ENCODE measurements at regions not wholly inside any gene's neighbourhood (a gene's known extent, or its start where the extent isn't known, plus 50 kb on each side); places are given as distances from the start of the nearest gene placed in this dataset.

GRCh38 chr14:51173863-51174262 lies 66.2 kb upstream of the TMX1 start:
- Histone ChIP-seq H3K4me3 (no peak overlapping the region), H3K36me3 (replicated peaks in 1 of 2) (no peaks in the 10 kb centered on the region), H3K9me3 (replicated peaks in 1 of 3) (no peaks in the 10 kb centered on the region), H3K4me1 (replicated peaks in 1 of 2) (no peaks in the 10 kb centered on the region), H3K27me3 (no peaks in the 10 kb centered on the region), H3K27ac (no peak overlapping the region)
- WGBS, 4 donors = 42 to 79% (median 59%) methylated on average over 1 of the region's 1 CpG
- no peak for TF ChIP-seq POLR2A (IDR thresholded peaks at IDR 0.05)
- TF ChIP-seq, protein P1, sequence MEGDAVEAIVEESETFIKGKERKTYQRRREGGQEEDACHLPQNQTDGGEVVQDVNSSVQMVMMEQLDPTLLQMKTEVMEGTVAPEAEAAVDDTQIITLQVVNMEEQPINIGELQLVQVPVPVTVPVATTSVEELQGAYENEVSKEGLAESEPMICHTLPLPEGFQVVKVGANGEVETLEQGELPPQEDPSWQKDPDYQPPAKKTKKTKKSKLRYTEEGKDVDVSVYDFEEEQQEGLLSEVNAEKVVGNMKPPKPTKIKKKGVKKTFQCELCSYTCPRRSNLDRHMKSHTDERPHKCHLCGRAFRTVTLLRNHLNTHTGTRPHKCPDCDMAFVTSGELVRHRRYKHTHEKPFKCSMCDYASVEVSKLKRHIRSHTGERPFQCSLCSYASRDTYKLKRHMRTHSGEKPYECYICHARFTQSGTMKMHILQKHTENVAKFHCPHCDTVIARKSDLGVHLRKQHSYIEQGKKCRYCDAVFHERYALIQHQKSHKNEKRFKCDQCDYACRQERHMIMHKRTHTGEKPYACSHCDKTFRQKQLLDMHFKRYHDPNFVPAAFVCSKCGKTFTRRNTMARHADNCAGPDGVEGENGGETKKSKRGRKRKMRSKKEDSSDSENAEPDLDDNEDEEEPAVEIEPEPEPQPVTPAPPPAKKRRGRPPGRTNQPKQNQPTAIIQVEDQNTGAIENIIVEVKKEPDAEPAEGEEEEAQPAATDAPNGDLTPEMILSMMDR (IDR thresholded peaks at IDR 0.05) = no peak
- DNase-seq = no peak
- intact Hi-C loops (cut with DNase I) = no loop called here

- intact Hi-C loops (cut with DNase I) = no loop called here
- Histone ChIP-seq H3K4me3 (no peak overlapping the region), H3K9me3 (replicated peaks in 1 of 3) (no peaks in the 10 kb centered on the region), H3K4me1 (replicated peaks in 1 of 2) (no peaks in the 10 kb centered on the region), H3K27ac (no peak overlapping the region), H3K36me3 (replicated peaks in 1 of 2) (no peaks in the 10 kb centered on the region), H3K27me3 (no peaks in the 10 kb centered on the region)
- TF ChIP-seq POLR2A (IDR thresholded peaks at IDR 0.05) = no peak
- TF ChIP-seq, protein P1 (IDR thresholded peaks at IDR 0.05) = no peak
- no peak for DNase-seq
- WGBS, 4 donors = 38 to 49% (median 46%) methylated on average over 4 of the region's 4 CpGs
These were observed 63.2 kb upstream of the TMX1 start for GRCh38 chr14:51176839-51177238.

- DNase-seq = no peak
- Histone ChIP-seq H3K27ac (no peak overlapping the region), H3K4me1 (replicated peaks in 1 of 2) (no peaks in the 10 kb centered on the region), H3K4me3 (no peak overlapping the region), H3K36me3 (replicated peaks in 1 of 2) (no peaks in the 10 kb centered on the region), H3K27me3 (no peaks in the 10 kb centered on the region), H3K9me3 (replicated peaks in 1 of 3) (no peaks in the 10 kb centered on the region)
- intact Hi-C loops (cut with DNase I) = no loop called here
- TF ChIP-seq POLR2A (IDR thresholded peaks at IDR 0.05) = no peak
- 67 to 77% (median 71%) methylated on average over 9 of the region's 9 CpGs for WGBS, 4 donors
These were observed 59.5 kb upstream of the TMX1 start for GRCh38 chr14:51180577-51180976.

- H3K4me3 ChIP-seq = no peak overlapping the region
- no peak for TF ChIP-seq POLR2A (IDR thresholded peaks at IDR 0.05)
- TF ChIP-seq, protein P1 (IDR thresholded peaks at IDR 0.05) = no peak
- H3K27ac ChIP-seq = no peak overlapping the region
- intact Hi-C loops (cut with DNase I) = no loop called here
- H3K27me3 ChIP-seq = no peaks in the 10 kb centered on the region
- H3K9me3 ChIP-seq (replicated peaks in 1 of 3) = no peaks in the 10 kb centered on the region
- WGBS, 4 donors = 60 to 70% (median 68%) methylated on average over 3 of the region's 3 CpGs
- H3K4me1 ChIP-seq (replicated peaks in 1 of 2) = no peaks in the 10 kb centered on the region
- no peaks in the 10 kb centered on the region for H3K36me3 ChIP-seq (replicated peaks in 1 of 2)
- no peak for DNase-seq
These were observed 57.9 kb upstream of the TMX1 start for GRCh38 chr14:51182131-51182565.

DNA sequence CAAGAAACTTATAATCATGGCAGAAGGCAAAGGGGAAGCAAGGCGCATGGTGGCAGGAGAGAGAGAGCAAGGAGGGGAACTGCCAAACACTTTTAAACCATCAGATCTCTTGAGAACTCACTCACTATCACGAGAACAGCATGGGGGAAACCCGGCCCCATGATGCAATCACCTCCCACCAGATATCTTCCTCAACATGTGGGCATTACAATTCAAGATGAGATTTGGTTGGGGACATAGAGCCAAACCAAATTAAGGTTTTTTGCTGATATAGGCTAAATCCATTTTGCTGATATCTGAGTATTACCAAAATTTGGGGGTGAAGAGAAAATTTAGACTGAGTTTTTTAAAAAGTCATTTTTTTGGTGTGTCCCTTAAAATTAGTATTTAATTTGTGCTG lies 54.9 kb upstream of the TMX1 start:
- no peak overlapping the region for H3K27ac ChIP-seq
- H3K27me3 ChIP-seq = no peaks in the 10 kb centered on the region
- DNase-seq = no peak
- H3K9me3 ChIP-seq (replicated peaks in 1 of 3) = no peaks in the 10 kb centered on the region
- H3K4me3 ChIP-seq = no peak overlapping the region
- H3K36me3 ChIP-seq (replicated peaks in 1 of 2) = no peaks in the 10 kb centered on the region
- 81 to 88% (median 84%) methylated on average over 3 of the region's 3 CpGs for WGBS, 4 donors
- intact Hi-C loops (cut with DNase I) = no loop called here
- TF ChIP-seq, protein P1 (IDR thresholded peaks at IDR 0.05) = no peak
- no peak for TF ChIP-seq POLR2A (IDR thresholded peaks at IDR 0.05)
- H3K4me1 ChIP-seq (replicated peaks in 1 of 2) = no peaks in the 10 kb centered on the region

Measured in adrenal gland (tissue), 9 donors.